Left kidney (tissue), 1 donor: ENCODE measurements at regions not wholly inside any gene's neighbourhood (a gene's known extent, or its start where the extent isn't known, plus 50 kb on each side); places are given as distances from the start of the nearest gene placed in this dataset.

Experiments used
- DNase-seq: peaks from one replicate; pipeline ENCODE4 v3.0.0-alpha.2; 2013

- DNase-seq, result no peak
Measured at GRCh38 chr15:31977138-31977537, 53.2 kb upstream of the CHRNA7 start.

GRCh38 chr15:31977812-31978661 lies 52.3 kb upstream of the CHRNA7 start:
- DNase-seq, result peak; percentile 43
